ENCODE measurements at regions not wholly inside any gene's neighbourhood (a gene's known extent, or its start where the extent isn't known, plus 50 kb on each side); places are given as distances from the start of the nearest gene placed in this dataset.

GRCh38 chr1:182127656-182128055 lies 66.1 kb upstream of the ZNF648 start:
- no peak for DNase-seq (ENCODE audit: low spot score)

GRCh38 chr1:182126272-182126800 lies 64.8 kb upstream of the ZNF648 start:
- DNase-seq (ENCODE audit: low spot score) = no peak

GRCh38 chr1:182122913-182123260 lies 61.4 kb upstream of the ZNF648 start:
- no peak for DNase-seq (ENCODE audit: low spot score)

GRCh38 chr1:182122256-182122912 lies 60.9 kb upstream of the ZNF648 start:
- DNase-seq (ENCODE audit: low spot score) = no peak

- no peak for DNase-seq (ENCODE audit: low spot score)
Measured at GRCh38 chr1:182121787-182122186, 60.3 kb upstream of the ZNF648 start.

GRCh38 chr1:182120411-182121258 lies 59.1 kb upstream of the ZNF648 start:
- peak; percentile 89 for DNase-seq (ENCODE audit: low spot score)

GRCh38 chr1:182119631-182120030 lies 58.1 kb upstream of the ZNF648 start:
- DNase-seq (ENCODE audit: low spot score) = no peak

- no peak for DNase-seq (ENCODE audit: low spot score)
Measured at GRCh38 chr1:182118851-182119250, 57.3 kb upstream of the ZNF648 start.

- no peak for DNase-seq (ENCODE audit: low spot score)
Measured at GRCh38 chr1:182114627-182115023, 53.1 kb upstream of the ZNF648 start.

- no peak for DNase-seq (ENCODE audit: low spot score)
Measured at GRCh38 chr1:182113879-182114626, 52.5 kb upstream of the ZNF648 start.

- no peak for DNase-seq (ENCODE audit: low spot score)
Measured at GRCh38 chr1:182111496-182111895, 50.0 kb upstream of the ZNF648 start.
